ENCODE measurements at regions not wholly inside any gene's neighbourhood (a gene's known extent, or its start where the extent isn't known, plus 50 kb on each side); places are given as distances from the start of the nearest gene placed in this dataset.

DNA sequence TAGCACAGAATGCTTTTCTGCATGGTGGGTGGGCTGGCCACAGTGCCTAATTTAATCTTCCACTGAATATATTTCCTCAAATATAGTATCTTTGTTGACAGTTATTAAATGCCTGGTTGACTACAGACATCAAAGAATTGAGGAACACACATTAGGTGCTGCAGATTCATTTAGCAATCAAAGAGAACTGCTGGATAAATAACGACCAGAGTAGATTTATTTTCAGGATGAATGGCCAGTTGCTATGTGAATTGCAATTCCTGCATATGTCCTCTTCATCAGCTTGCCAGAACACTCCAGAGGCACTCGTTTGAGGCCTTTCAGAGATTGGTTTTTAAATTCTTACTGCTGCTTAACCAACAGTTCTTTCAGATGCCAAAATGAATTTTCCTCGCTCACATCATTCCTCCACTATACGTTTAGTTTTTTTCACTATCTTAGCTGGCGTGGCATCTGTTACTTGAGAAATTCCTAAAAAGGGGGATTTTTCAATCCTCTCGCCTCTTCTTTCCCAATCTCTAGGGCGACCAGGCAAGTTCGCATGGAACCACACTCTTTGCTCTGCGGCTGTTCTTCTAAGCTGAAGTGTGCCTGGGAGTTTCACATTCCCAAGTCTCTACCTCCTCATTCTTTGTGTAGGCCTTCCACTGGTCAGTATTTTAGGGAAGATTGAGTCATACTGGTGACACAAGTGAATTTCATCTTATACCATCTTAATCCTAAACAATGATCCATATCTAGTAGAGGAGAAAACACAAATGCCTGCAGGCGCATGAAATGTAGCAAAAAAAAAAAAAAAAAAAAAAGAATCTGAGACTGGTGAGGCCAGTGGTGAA, 237.1 kb upstream of the NMUR2 start:
- TF ChIP-seq, protein P1, sequence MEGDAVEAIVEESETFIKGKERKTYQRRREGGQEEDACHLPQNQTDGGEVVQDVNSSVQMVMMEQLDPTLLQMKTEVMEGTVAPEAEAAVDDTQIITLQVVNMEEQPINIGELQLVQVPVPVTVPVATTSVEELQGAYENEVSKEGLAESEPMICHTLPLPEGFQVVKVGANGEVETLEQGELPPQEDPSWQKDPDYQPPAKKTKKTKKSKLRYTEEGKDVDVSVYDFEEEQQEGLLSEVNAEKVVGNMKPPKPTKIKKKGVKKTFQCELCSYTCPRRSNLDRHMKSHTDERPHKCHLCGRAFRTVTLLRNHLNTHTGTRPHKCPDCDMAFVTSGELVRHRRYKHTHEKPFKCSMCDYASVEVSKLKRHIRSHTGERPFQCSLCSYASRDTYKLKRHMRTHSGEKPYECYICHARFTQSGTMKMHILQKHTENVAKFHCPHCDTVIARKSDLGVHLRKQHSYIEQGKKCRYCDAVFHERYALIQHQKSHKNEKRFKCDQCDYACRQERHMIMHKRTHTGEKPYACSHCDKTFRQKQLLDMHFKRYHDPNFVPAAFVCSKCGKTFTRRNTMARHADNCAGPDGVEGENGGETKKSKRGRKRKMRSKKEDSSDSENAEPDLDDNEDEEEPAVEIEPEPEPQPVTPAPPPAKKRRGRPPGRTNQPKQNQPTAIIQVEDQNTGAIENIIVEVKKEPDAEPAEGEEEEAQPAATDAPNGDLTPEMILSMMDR (IDR thresholded peaks at IDR 0.05 in 2 of 3, conservative IDR thresholded peaks at IDR 0.05 in 1 of 3; ENCODE audit: borderline replicate concordance in 1 of 3, insufficient read depth in 1 of 3, low read depth in 2 of 3, low read length in 2 of 3): no peak
- TF ChIP-seq SIN3A (IDR thresholded peaks at IDR 0.05; ENCODE audit: low read depth): no peak
- TF ChIP-seq POLR2AphosphoS5 (IDR thresholded peaks at IDR 0.05; ENCODE audit: low read depth, low read length): no peak
- TF ChIP-seq, protein P2, sequence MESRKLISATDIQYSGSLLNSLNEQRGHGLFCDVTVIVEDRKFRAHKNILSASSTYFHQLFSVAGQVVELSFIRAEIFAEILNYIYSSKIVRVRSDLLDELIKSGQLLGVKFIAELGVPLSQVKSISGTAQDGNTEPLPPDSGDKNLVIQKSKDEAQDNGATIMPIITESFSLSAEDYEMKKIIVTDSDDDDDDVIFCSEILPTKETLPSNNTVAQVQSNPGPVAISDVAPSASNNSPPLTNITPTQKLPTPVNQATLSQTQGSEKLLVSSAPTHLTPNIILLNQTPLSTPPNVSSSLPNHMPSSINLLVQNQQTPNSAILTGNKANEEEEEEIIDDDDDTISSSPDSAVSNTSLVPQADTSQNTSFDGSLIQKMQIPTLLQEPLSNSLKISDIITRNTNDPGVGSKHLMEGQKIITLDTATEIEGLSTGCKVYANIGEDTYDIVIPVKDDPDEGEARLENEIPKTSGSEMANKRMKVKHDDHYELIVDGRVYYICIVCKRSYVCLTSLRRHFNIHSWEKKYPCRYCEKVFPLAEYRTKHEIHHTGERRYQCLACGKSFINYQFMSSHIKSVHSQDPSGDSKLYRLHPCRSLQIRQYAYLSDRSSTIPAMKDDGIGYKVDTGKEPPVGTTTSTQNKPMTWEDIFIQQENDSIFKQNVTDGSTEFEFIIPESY (IDR thresholded peaks at IDR 0.05; ENCODE audit: extremely low read depth, insufficient replicate concordance, low read length): no peak
- TF ChIP-seq CEBPB (IDR thresholded peaks at IDR 0.05; ENCODE audit: low read depth): no peak
- no peak for TF ChIP-seq CBX3 (IDR thresholded peaks at IDR 0.05; ENCODE audit: low read depth)
